PC-9 (cell line): ENCODE measurements at regions not wholly inside any gene's neighbourhood (a gene's known extent, or its start where the extent isn't known, plus 50 kb on each side); places are given as distances from the start of the nearest gene placed in this dataset.

ENCODE experiments used
- BruUV-seq: library from RNA; stranded (reverse); fragments of 400-500 nt; replicated peaks from 2 replicates; lab custom pipeline; 2021; lab: Mats Ljungman, UMichigan
- CTCF ChIA-PET: fragments of 300-600 bp; sonication (Branson Sonifier 250); formaldehyde crosslinking; loops from one replicate; lab custom pipeline; 2022; ENCODE audit warnings: antibody characterized with exemption; lab: Charles Lee
- POLR2A ChIA-PET: fragments of 300-600 bp; sonication (Branson Sonifier 250); formaldehyde crosslinking; loops from one replicate; lab custom pipeline; 2022; ENCODE audit warnings: antibody characterized with exemption; ENCODE audit not compliant: unreplicated experiment; lab: Charles Lee
- DNase-seq, 2 experiments: peaks; one replicate each; pipeline versions ENCODE4 v3.0.0 to v3.0.0-alpha.2; 2015 to 2022; ENCODE audit warnings: mixed read lengths in 1 of 2
- H2AFZ ChIP-seq: fragments of 200-600 bp; sonication (generic); 2 replicates; pipeline ENCODE4 v1.8.1; 2017; ENCODE audit warnings: antibody characterized with exemption
- H3F3A ChIP-seq: fragments of 200-600 bp; sonication (generic); 2 replicates; pipeline ENCODE4 v1.8.1; 2017; ENCODE audit warnings: antibody characterized with exemption, mild to moderate bottlenecking, low read depth; ENCODE audit not compliant: insufficient read depth
- H3K27ac ChIP-seq: fragments of 200-600 bp; sonication (generic); 2 replicates; pipeline ENCODE4 v1.6.1; 2016; ENCODE audit warnings: mixed run types
- H3K27me3 ChIP-seq: fragments of 200-600 bp; sonication (generic); 2 replicates; pipeline ENCODE4 v1.6.1; 2016; ENCODE audit warnings: low read depth, mixed run types; ENCODE audit not compliant: insufficient read depth
- H3K36me3 ChIP-seq: fragments of 200-600 bp; sonication (generic); 2 replicates; pipeline ENCODE4 v1.6.1; 2016; ENCODE audit warnings: low read depth, mixed run types
- H3K4me1 ChIP-seq: fragments of 200-600 bp; sonication (generic); replicated peaks from 2 replicates; pipeline ENCODE4 v1.6.1; 2016; ENCODE audit warnings: mixed run types; ENCODE audit not compliant: insufficient read depth
- H3K4me2 ChIP-seq: fragments of 200-600 bp; sonication (generic); 2 replicates; pipeline ENCODE4 v1.6.1; 2017; ENCODE audit warnings: mixed run types
- H3K4me3 ChIP-seq: fragments of 200-600 bp; sonication (generic); 2 replicates; pipeline ENCODE4 v1.6.1; 2016; ENCODE audit warnings: mixed run types
- H3K79me2 ChIP-seq: fragments of 200-600 bp; sonication (generic); 2 replicates; pipeline ENCODE4 v1.6.1; 2017; ENCODE audit warnings: low read depth, mixed run types
- H3K9me2 ChIP-seq: fragments of 200-600 bp; sonication (generic); 2 replicates; pipeline ENCODE4 v1.8.1; 2017; ENCODE audit warnings: mild to moderate bottlenecking; ENCODE audit not compliant: insufficient read depth
- H3K9me3 ChIP-seq: fragments of 200-600 bp; sonication (generic); 2 replicates; pipeline ENCODE4 v1.8.1; 2016; ENCODE audit warnings: low read depth; ENCODE audit not compliant: insufficient read depth
- H4K20me1 ChIP-seq: fragments of 200-600 bp; sonication (generic); 2 replicates; pipeline ENCODE4 v1.8.1; 2017; ENCODE audit not compliant: insufficient read depth
- EZH2 ChIP-seq: fragments of 200-600 bp; sonication (generic); IDR thresholded peaks from 2 replicates; pipeline ENCODE4 v1.8.0; 2017; ENCODE audit warnings: antibody characterized with exemption, low read depth
- intact Hi-C: fragments of 100-400 bp; cut with micrococcal nuclease; formaldehyde crosslinking; loops from one replicate; pipeline ENCODE4 v1.10.0; 2022; ENCODE audit not compliant: unreplicated experiment
- TF ChIP-seq, protein P1 (sequence below): fragments of 200-600 bp; sonication (generic); conservative IDR thresholded peaks from 2 replicates; pipeline ENCODE4 v1.6.1; 2017; ENCODE audit warnings: mixed run types, antibody characterized with exemption, mild to moderate bottlenecking, moderate library complexity

- no peak overlapping the region for H3K27ac ChIP-seq
- intact Hi-C loops, result no loop called here
- CTCF ChIA-PET, result no interaction called here
- BruUV-seq, result no TSS peak
- H3K36me3 ChIP-seq, result no peaks in the 10 kb centered on the region
- H3K4me1 ChIP-seq, result no peaks in the 10 kb centered on the region
- H3K4me3 ChIP-seq, result no peak overlapping the region
- no peaks in the 10 kb centered on the region for H3K27me3 ChIP-seq
- H3K9me3 ChIP-seq, result peaks cover 6% of the 10 kb centered on the region
- H3K4me2 ChIP-seq, result no peak overlapping the region
- no peaks in the 10 kb centered on the region for H4K20me1 ChIP-seq
- POLR2A ChIA-PET, result no interaction called here
- no peaks in the 10 kb centered on the region; the same call in 1 of the 2 replicates for H3K9me2 ChIP-seq
- H3K79me2 ChIP-seq, result no peaks in the 10 kb centered on the region
- TF ChIP-seq, protein P1, sequence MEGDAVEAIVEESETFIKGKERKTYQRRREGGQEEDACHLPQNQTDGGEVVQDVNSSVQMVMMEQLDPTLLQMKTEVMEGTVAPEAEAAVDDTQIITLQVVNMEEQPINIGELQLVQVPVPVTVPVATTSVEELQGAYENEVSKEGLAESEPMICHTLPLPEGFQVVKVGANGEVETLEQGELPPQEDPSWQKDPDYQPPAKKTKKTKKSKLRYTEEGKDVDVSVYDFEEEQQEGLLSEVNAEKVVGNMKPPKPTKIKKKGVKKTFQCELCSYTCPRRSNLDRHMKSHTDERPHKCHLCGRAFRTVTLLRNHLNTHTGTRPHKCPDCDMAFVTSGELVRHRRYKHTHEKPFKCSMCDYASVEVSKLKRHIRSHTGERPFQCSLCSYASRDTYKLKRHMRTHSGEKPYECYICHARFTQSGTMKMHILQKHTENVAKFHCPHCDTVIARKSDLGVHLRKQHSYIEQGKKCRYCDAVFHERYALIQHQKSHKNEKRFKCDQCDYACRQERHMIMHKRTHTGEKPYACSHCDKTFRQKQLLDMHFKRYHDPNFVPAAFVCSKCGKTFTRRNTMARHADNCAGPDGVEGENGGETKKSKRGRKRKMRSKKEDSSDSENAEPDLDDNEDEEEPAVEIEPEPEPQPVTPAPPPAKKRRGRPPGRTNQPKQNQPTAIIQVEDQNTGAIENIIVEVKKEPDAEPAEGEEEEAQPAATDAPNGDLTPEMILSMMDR, result no peak
- TF ChIP-seq EZH2, result no peak
- no peak overlapping the region for H2AFZ ChIP-seq
- no peaks in the 10 kb centered on the region for H3F3A ChIP-seq
- no peak for DNase-seq
Observed at GRCh38 chr18:55133378-55133777, 174.1 kb upstream of the CCDC68 start.

- no peaks in the 10 kb centered on the region for H4K20me1 ChIP-seq
- no peaks in the 10 kb centered on the region for H3F3A ChIP-seq
- ChIA-PET CTCF (no interaction called here), POLR2A (no interaction called here)
- no peaks in the 10 kb centered on the region for H3K36me3 ChIP-seq
- H2AFZ ChIP-seq, result no peak overlapping the region
- no peaks in the 10 kb centered on the region; the same call in 1 of the 2 replicates for H3K9me2 ChIP-seq
- H3K4me3 ChIP-seq, result no peak overlapping the region
- intact Hi-C loops, result no loop called here
- TF ChIP-seq, protein P1, result no peak
- no peak for TF ChIP-seq EZH2
- no peaks in the 10 kb centered on the region for H3K4me1 ChIP-seq
- BruUV-seq, result no TSS peak
- no peaks in the 10 kb centered on the region for H3K27me3 ChIP-seq
- H3K4me2 ChIP-seq, result no peak overlapping the region
- no peaks in the 10 kb centered on the region for H3K9me3 ChIP-seq
- H3K27ac ChIP-seq, result no peak overlapping the region
- DNase-seq, result no peak
- H3K79me2 ChIP-seq, result no peaks in the 10 kb centered on the region
Observed at GRCh38 chr18:55128437-55128836, 169.2 kb upstream of the CCDC68 start.

DNA sequence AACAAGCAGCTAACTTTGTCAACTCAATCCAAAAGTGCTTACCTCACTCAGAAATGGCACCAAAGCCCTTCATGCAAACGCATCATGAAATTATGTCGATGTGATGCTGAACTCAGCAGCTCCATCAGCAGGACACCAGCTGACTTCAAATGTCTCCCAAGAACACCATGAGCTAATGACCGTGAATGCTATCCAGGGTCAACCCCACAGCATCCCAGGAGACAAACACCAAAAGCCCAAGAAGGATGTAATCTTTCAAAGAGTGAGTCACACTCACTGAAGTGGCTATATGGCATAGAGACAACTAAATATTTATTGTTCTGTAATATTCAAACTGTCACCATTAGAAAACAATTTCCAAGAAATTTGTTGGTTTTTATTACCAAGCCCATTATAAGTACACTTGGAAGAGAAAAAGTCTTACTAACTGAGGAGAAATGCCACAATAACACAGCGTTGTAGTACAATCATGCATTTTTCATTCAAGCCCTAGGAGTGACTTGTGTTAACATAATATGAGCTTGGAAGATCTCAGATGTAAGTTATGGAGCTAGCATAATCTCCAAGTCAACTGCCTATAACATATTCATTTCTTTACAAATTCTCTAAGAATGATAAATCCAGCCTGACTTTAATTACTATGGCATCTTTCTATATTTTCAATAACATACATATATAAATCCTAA lies 165.0 kb upstream of the CCDC68 start:
- H4K20me1 ChIP-seq, result no peaks in the 10 kb centered on the region
- no peak for TF ChIP-seq EZH2
- TF ChIP-seq, protein P1, result no peak
- no peak for DNase-seq
- H3K4me3 ChIP-seq, result no peak overlapping the region
- H3K9me2 ChIP-seq, result no peaks in the 10 kb centered on the region
- H2AFZ ChIP-seq, result no peak overlapping the region
- intact Hi-C loops, result no loop called here
- no peaks in the 10 kb centered on the region for H3K79me2 ChIP-seq
- H3K27ac ChIP-seq, result no peak overlapping the region
- H3F3A ChIP-seq, result no peaks in the 10 kb centered on the region
- H3K27me3 ChIP-seq, result no peaks in the 10 kb centered on the region
- no peaks in the 10 kb centered on the region for H3K4me1 ChIP-seq
- ChIA-PET POLR2A (no interaction called here), CTCF (no interaction called here)
- no peaks in the 10 kb centered on the region for H3K9me3 ChIP-seq
- no peak overlapping the region for H3K4me2 ChIP-seq
- no TSS peak for BruUV-seq
- H3K36me3 ChIP-seq, result no peaks in the 10 kb centered on the region
